Smooth muscle cell (in vitro differentiated cells): ENCODE measurements at regions not wholly inside any gene's neighbourhood (a gene's known extent, or its start where the extent isn't known, plus 50 kb on each side); places are given as distances from the start of the nearest gene placed in this dataset.

ENCODE experiments used
- DNase-seq: peaks from one replicate; lab custom pipeline; 2025; ENCODE audit not compliant: unreplicated experiment; lab: John Stamatoyannopoulos, UW
- H2AFZ ChIP-seq: fragments of 200-600 bp; sonication (generic); 2 replicates; pipeline ENCODE4 v1.6.0; 2016; ENCODE audit warnings: antibody characterized with exemption, low read depth, mild to moderate bottlenecking
- H3F3A ChIP-seq: fragments of 200-600 bp; sonication (generic); 2 replicates; pipeline ENCODE4 v1.6.0; 2017; ENCODE audit warnings: antibody characterized with exemption, low read depth
- H3K27ac ChIP-seq: fragments of 200-600 bp; sonication (generic); 2 replicates; pipeline ENCODE4 v1.5.1; 2016; ENCODE audit warnings: low read depth, mild to moderate bottlenecking
- H3K27me3 ChIP-seq: fragments of 200-600 bp; sonication (generic); 2 replicates; pipeline ENCODE4 v1.6.1; 2016; ENCODE audit warnings: low read depth, mild to moderate bottlenecking
- H3K36me3 ChIP-seq: fragments of 200-600 bp; sonication (generic); 2 replicates; pipeline ENCODE4 v1.5.1; 2016; ENCODE audit warnings: low read depth
- H3K4me1 ChIP-seq: fragments of 200-600 bp; sonication (generic); 2 replicates; pipeline ENCODE4 v1.5.1; 2016; ENCODE audit warnings: low read depth
- H3K4me2 ChIP-seq: fragments of 200-600 bp; sonication (generic); 2 replicates; pipeline ENCODE4 v1.6.0; 2016; ENCODE audit warnings: mild to moderate bottlenecking
- H3K4me3 ChIP-seq: fragments of 200-600 bp; sonication (generic); 2 replicates; pipeline ENCODE4 v1.5.1; 2016; ENCODE audit warnings: mild to moderate bottlenecking
- H3K79me2 ChIP-seq: fragments of 200-600 bp; sonication (generic); 2 replicates; pipeline ENCODE4 v1.6.0; 2016; ENCODE audit warnings: low read depth, mild to moderate bottlenecking
- H3K9ac ChIP-seq: fragments of 200-600 bp; sonication (generic); 2 replicates; pipeline ENCODE4 v1.6.0; 2016; ENCODE audit warnings: low read depth
- H3K9me3 ChIP-seq: fragments of 200-600 bp; sonication (generic); replicated peaks from 2 replicates; pipeline ENCODE4 v1.5.1; 2016; ENCODE audit warnings: low read depth
- H4K20me1 ChIP-seq: fragments of 200-600 bp; sonication (generic); 2 replicates; pipeline ENCODE4 v1.6.0; 2016; ENCODE audit warnings: low read depth
- CTCF ChIP-seq: fragments of 200-600 bp; sonication (generic); IDR thresholded peaks from 2 replicates; pipeline ENCODE4 v1.5.1; 2017; ENCODE audit warnings: borderline replicate concordance, mild to moderate bottlenecking, antibody characterized with exemption; ENCODE audit not compliant: insufficient read depth, poor library complexity, severe bottlenecking
- WGBS: methylation state at CpG from one replicate; pipeline ENCODE4 v1.1.7; 2016; ENCODE audit warnings: low lambda C conversion rate; 5-methylcytosine and 5-hydroxymethylcytosine counted together

- Histone ChIP-seq H3F3A (no peaks in the 10 kb centered on the region), H3K27ac (no peak overlapping the region), H3K4me3 (no peak overlapping the region), H3K9ac (no peak overlapping the region), H3K27me3 (no peaks in the 10 kb centered on the region), H3K79me2 (no peaks in the 10 kb centered on the region), H4K20me1 (no peaks in the 10 kb centered on the region), H3K4me1 (peaks cover 18% of the 10 kb centered on the region), H2AFZ (no peak overlapping the region), H3K36me3 (no peaks in the 10 kb centered on the region), H3K9me3 (no peaks in the 10 kb centered on the region), H3K4me2 (no peak overlapping the region)
- 82% methylated on average over 9 of the region's 9 CpGs for WGBS
- DNase-seq, result no peak
- no peak for TF ChIP-seq CTCF
Measured at GRCh38 chr22:23516304-23516703, 63.8 kb downstream of the IGLL1 start.

GRCh38 chr22:23514322-23515038 is 65.6 kb downstream of the IGLL1 start:
- H3K4me2 ChIP-seq, result no peak overlapping the region
- no peaks in the 10 kb centered on the region for H3K79me2 ChIP-seq
- no peaks in the 10 kb centered on the region for H4K20me1 ChIP-seq
- H3K4me1 ChIP-seq, result peaks cover 8% of the 10 kb centered on the region
- DNase-seq, result no peak
- H3K9ac ChIP-seq, result no peak overlapping the region
- no peaks in the 10 kb centered on the region for H3K36me3 ChIP-seq
- no peak overlapping the region for H3K27ac ChIP-seq
- TF ChIP-seq CTCF, result no peak
- no peak overlapping the region for H3K4me3 ChIP-seq
- WGBS, result 84% methylated on average over 15 of the region's 15 CpGs
- H3K9me3 ChIP-seq, result no peaks in the 10 kb centered on the region
- no peaks in the 10 kb centered on the region for H3K27me3 ChIP-seq
- H2AFZ ChIP-seq, result no peak overlapping the region
- H3F3A ChIP-seq, result no peaks in the 10 kb centered on the region

- H3K79me2 ChIP-seq, result no peaks in the 10 kb centered on the region
- H4K20me1 ChIP-seq, result no peaks in the 10 kb centered on the region
- no peaks in the 10 kb centered on the region for H3K9me3 ChIP-seq
- H2AFZ ChIP-seq, result no peak overlapping the region
- no peaks in the 10 kb centered on the region for H3F3A ChIP-seq
- H3K4me3 ChIP-seq, result no peak overlapping the region
- no peaks in the 10 kb centered on the region for H3K27me3 ChIP-seq
- no peak overlapping the region for H3K9ac ChIP-seq
- DNase-seq, result no peak
- no peak overlapping the region for H3K27ac ChIP-seq
- H3K4me2 ChIP-seq, result no peak overlapping the region
- no peak for TF ChIP-seq CTCF
- no peaks in the 10 kb centered on the region for H3K36me3 ChIP-seq
- peaks cover 5% of the 10 kb centered on the region for H3K4me1 ChIP-seq
- WGBS, result 95% methylated on average over 7 of the region's 7 CpGs
Measured at GRCh38 chr22:23513705-23514104, 66.4 kb downstream of the IGLL1 start.

- no peak overlapping the region for H2AFZ ChIP-seq
- DNase-seq, result no peak
- H3K9ac ChIP-seq, result no peak overlapping the region
- no peaks in the 10 kb centered on the region for H3K9me3 ChIP-seq
- H3F3A ChIP-seq, result no peaks in the 10 kb centered on the region
- H3K79me2 ChIP-seq, result no peaks in the 10 kb centered on the region
- H3K4me3 ChIP-seq, result no peak overlapping the region
- 91% methylated on average over 13 of the region's 15 CpGs for WGBS
- H4K20me1 ChIP-seq, result no peaks in the 10 kb centered on the region
- no peak for TF ChIP-seq CTCF
- no peaks in the 10 kb centered on the region for H3K4me1 ChIP-seq
- no peaks in the 10 kb centered on the region for H3K36me3 ChIP-seq
- no peaks in the 10 kb centered on the region for H3K27me3 ChIP-seq
- H3K27ac ChIP-seq, result no peak overlapping the region
- no peak overlapping the region for H3K4me2 ChIP-seq
Measured at GRCh38 chr22:23513133-23513532, 67.0 kb downstream of the IGLL1 start.
